ENCODE measurements at regions not wholly inside any gene's neighbourhood (a gene's known extent, or its start where the extent isn't known, plus 50 kb on each side); places are given as distances from the start of the nearest gene placed in this dataset.

DNA sequence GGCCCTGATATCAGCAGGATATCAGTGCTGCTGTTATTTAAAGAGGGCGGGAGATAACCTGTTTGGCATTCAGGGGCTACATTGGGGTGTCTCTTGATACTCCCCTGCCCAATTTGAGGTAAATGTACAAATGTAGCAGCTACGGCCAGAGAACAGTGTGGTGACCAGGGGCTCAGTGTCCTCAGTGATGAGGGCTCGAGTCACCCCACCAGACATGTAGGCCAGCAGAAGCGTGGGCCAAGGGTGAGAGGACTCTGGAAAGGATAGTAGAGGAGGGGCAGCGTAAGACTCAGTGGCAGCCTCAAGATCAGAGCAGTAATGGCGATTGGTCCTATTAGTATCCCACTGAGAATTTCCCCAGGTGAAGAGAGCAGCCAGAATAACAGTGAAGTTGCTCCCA is 108.4 kb downstream of the XCL2 start:
- no peak overlapping the region for H3K4me3 ChIP-seq (ENCODE audit: extremely low read depth in 1 of 4, insufficient read depth in 2 of 4, low read depth in 3 of 4, low read length in 4 of 4)
- H2BK12ac ChIP-seq (ENCODE audit: low read depth, low read length): no peak overlapping the region
- H2AFZ ChIP-seq (ENCODE audit: low read length): no peak overlapping the region
- H3K56ac ChIP-seq (replicated peaks; ENCODE audit: insufficient read length, low read depth, low read length): no peak overlapping the region
- no peak overlapping the region for H2BK120ac ChIP-seq (replicated peaks; ENCODE audit: low read depth, low read length)
- H3K27ac ChIP-seq (ENCODE audit: low read depth, low read length): no peak overlapping the region
- no peaks in the 10 kb centered on the region for H4K20me1 ChIP-seq (replicated peaks in 1 of 2; ENCODE audit: control insufficient read depth in 1 of 2, insufficient read depth in 2 of 2, low read length in 2 of 2)
- no peaks in the 10 kb centered on the region for H3K79me2 ChIP-seq (ENCODE audit: control insufficient read depth in 1 of 2, insufficient read depth in 2 of 2, low read length in 2 of 2)
- H3K9ac ChIP-seq (replicated peaks in 1 of 4; ENCODE audit: extremely low read depth in 1 of 4, low read depth in 3 of 4, low read length in 3 of 4): no peak overlapping the region
- H3K14ac ChIP-seq (ENCODE audit: insufficient read length): no peak overlapping the region
- no peak overlapping the region for H2BK5ac ChIP-seq (ENCODE audit: low read depth, low read length)
- 0 out of 7 replicates have a peak, but pooled peaks cover 0 to 2% (median 0%) of the 10 kb centered on the region in 4 experiments for H3K4me1 ChIP-seq (replicated peaks in 1 of 4; ENCODE audit: control insufficient read depth in 3 of 4, insufficient read depth in 4 of 4, low read length in 3 of 4)
- H2AK5ac ChIP-seq (ENCODE audit: low read depth, low read length): no peak overlapping the region
- 83% methylated on average over 6 of the region's 6 CpGs; no CpG with 5 or more reads in 1 of the 2 experiments for WGBS, 2 experiments (ENCODE audit: extremely low coverage in 1 of 2, insufficient coverage in 1 of 2, insufficient read length in 1 of 2, insufficient replicate concordance in 2 of 2, low coverage in 1 of 2, low lambda C conversion rate in 2 of 2, missing lambda C conversion rate in 1 of 2)
- H3K79me1 ChIP-seq (ENCODE audit: low read depth, low read length): no peaks in the 10 kb centered on the region
- no peak overlapping the region for H3K23ac ChIP-seq (ENCODE audit: insufficient read length)
- H4K5ac ChIP-seq (ENCODE audit: insufficient read length, low read depth, low read length): no peak overlapping the region
- POLR2A ChIA-PET (ENCODE audit: partially characterized antibody): no interaction called here
- H3K23me2 ChIP-seq (ENCODE audit: low read depth, low read length): no peaks in the 10 kb centered on the region
- DNase-seq (ENCODE audit: low read depth in 1 of 2, low spot score in 2 of 2) (no peak), FAIRE-seq (no peak)
- H4K8ac ChIP-seq (ENCODE audit: extremely low read depth, insufficient read depth, low read length): no peak overlapping the region
- TF ChIP-seq RNF2 (IDR thresholded peaks at IDR 0.05; ENCODE audit: borderline replicate concordance, low read depth, low read length, missing control alignments, poor library complexity, severe bottlenecking): no peak
- TF ChIP-seq JUN (IDR thresholded peaks at IDR 0.05; ENCODE audit: low read depth, low read length): no peak
- TF ChIP-seq, protein P1, sequence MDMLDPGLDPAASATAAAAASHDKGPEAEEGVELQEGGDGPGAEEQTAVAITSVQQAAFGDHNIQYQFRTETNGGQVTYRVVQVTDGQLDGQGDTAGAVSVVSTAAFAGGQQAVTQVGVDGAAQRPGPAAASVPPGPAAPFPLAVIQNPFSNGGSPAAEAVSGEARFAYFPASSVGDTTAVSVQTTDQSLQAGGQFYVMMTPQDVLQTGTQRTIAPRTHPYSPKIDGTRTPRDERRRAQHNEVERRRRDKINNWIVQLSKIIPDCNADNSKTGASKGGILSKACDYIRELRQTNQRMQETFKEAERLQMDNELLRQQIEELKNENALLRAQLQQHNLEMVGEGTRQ (IDR thresholded peaks at IDR 0.05; ENCODE audit: low read length): no peak
- TF ChIP-seq CBX8 (IDR thresholded peaks at IDR 0.05; ENCODE audit: borderline replicate concordance, low read depth, low read length): no peak
- TF ChIP-seq POLR2A (IDR thresholded peaks at IDR 0.05; ENCODE audit: control extremely low read depth in 1 of 2, low read depth in 2 of 2, low read length in 2 of 2): no peak
- no peak for TF ChIP-seq EZH2 (IDR thresholded peaks at IDR 0.05; ENCODE audit: low read depth, low read length, severe bottlenecking)
- TF ChIP-seq, protein P2, sequence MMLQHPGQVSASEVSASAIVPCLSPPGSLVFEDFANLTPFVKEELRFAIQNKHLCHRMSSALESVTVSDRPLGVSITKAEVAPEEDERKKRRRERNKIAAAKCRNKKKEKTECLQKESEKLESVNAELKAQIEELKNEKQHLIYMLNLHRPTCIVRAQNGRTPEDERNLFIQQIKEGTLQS (IDR thresholded peaks at IDR 0.05; ENCODE audit: insufficient read depth, low read depth, low read length): no peak
- no peak for TF ChIP-seq HDAC6 (IDR thresholded peaks at IDR 0.05; ENCODE audit: low read depth, low read length)
- no peak for TF ChIP-seq CREB1 (IDR thresholded peaks at IDR 0.05)
- TF ChIP-seq SIN3A (conservative IDR thresholded peaks at IDR 0.05 in 1 of 2, IDR thresholded peaks at IDR 0.05 in 1 of 2; ENCODE audit: low read depth in 1 of 2, low read length in 2 of 2): no peak
- CTCF ChIA-PET (ENCODE audit: partially characterized antibody): no interaction called here
- H3K27me3 ChIP-seq (replicated peaks in 1 of 4; ENCODE audit: control insufficient read depth in 3 of 4, extremely low read depth in 1 of 4, insufficient read depth in 3 of 4, low read length in 3 of 4): no peaks in the 10 kb centered on the region
- H3K18ac ChIP-seq (ENCODE audit: extremely low read depth, low read length): no peak overlapping the region
- H2BK15ac ChIP-seq (ENCODE audit: low read length): no peak overlapping the region
- H3K9me3 ChIP-seq (ENCODE audit: insufficient read depth in 2 of 2, low read depth in 1 of 2, low read length in 1 of 2): no peaks in the 10 kb centered on the region
- H3K36me3 ChIP-seq (ENCODE audit: control insufficient read depth in 2 of 4, insufficient read depth in 4 of 4, low read length in 3 of 4): no peaks in the 10 kb centered on the region
- H2BK20ac ChIP-seq (ENCODE audit: low read length): no peak overlapping the region
- H4K91ac ChIP-seq (replicated peaks; ENCODE audit: insufficient read length, low read length): no peak overlapping the region
- H3K4ac ChIP-seq (replicated peaks; ENCODE audit: insufficient read length, low read depth, low read length): no peak overlapping the region
- H3K4me2 ChIP-seq (ENCODE audit: insufficient read depth in 1 of 2, low read depth in 2 of 2, low read length in 2 of 2): no peak overlapping the region

Data from H1 (cell line).